PFSK-1 (cell line): ENCODE measurements at regions not wholly inside any gene's neighbourhood (a gene's known extent, or its start where the extent isn't known, plus 50 kb on each side); places are given as distances from the start of the nearest gene placed in this dataset.

Experiments
- POLR2AphosphoS5 ChIP-seq: IDR thresholded peaks from 2 replicates; pipeline ENCODE4 v1.6.1; 2012; ENCODE audit warnings: low read depth, mild to moderate bottlenecking, control low read depth, low read length, moderate library complexity
- SIN3A ChIP-seq: IDR thresholded peaks from 2 replicates; pipeline ENCODE4 v1.6.1; 2012; ENCODE audit warnings: mild to moderate bottlenecking, low read length, moderate library complexity, borderline replicate concordance; ENCODE audit not compliant: insufficient read depth
- TAF1 ChIP-seq: IDR thresholded peaks from 2 replicates; pipeline ENCODE4 v1.6.1; 2012; ENCODE audit warnings: low read length, control low read depth, borderline replicate concordance; ENCODE audit not compliant: insufficient read depth
- TF ChIP-seq, protein P1 (sequence below), 2 experiments: IDR thresholded peaks; 2 replicates each; pipeline versions ENCODE4 v1.6.1 to v1.8.0; 2011 to 2012; ENCODE audit warnings: low read depth in 2 of 2, low read length in 2 of 2, control low read depth in 1 of 2, inconsistent platforms in 1 of 2, mild to moderate bottlenecking in 1 of 2, moderate library complexity in 1 of 2; ENCODE audit not compliant: insufficient read depth in 1 of 2

DNA sequence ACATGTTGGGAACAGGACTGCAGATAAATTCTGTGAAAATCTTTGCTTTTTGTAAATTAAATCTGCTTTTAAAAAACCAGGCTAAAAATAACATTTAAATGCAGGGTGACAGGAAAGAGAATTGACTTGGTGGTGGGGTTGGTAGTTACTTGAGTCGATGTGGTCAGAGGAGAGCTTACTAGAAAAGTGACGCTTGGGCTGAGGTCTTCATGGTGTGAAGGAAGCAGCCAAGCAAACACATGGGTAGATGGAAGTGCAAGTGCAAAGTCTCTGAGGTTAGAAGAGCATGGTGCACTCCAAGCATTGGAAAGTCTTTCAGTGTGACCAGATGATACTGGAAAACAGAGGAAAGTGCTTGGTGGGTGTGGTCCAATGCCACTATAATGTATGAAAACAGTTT is 86.4 kb upstream of the THBS1 start:
- TF ChIP-seq, protein P1, sequence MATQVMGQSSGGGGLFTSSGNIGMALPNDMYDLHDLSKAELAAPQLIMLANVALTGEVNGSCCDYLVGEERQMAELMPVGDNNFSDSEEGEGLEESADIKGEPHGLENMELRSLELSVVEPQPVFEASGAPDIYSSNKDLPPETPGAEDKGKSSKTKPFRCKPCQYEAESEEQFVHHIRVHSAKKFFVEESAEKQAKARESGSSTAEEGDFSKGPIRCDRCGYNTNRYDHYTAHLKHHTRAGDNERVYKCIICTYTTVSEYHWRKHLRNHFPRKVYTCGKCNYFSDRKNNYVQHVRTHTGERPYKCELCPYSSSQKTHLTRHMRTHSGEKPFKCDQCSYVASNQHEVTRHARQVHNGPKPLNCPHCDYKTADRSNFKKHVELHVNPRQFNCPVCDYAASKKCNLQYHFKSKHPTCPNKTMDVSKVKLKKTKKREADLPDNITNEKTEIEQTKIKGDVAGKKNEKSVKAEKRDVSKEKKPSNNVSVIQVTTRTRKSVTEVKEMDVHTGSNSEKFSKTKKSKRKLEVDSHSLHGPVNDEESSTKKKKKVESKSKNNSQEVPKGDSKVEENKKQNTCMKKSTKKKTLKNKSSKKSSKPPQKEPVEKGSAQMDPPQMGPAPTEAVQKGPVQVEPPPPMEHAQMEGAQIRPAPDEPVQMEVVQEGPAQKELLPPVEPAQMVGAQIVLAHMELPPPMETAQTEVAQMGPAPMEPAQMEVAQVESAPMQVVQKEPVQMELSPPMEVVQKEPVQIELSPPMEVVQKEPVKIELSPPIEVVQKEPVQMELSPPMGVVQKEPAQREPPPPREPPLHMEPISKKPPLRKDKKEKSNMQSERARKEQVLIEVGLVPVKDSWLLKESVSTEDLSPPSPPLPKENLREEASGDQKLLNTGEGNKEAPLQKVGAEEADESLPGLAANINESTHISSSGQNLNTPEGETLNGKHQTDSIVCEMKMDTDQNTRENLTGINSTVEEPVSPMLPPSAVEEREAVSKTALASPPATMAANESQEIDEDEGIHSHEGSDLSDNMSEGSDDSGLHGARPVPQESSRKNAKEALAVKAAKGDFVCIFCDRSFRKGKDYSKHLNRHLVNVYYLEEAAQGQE (IDR thresholded peaks at IDR 0.05; ENCODE audit: insufficient read depth in 1 of 2, low read depth in 2 of 2, low read length in 2 of 2): no peak
- TF ChIP-seq POLR2AphosphoS5 (no peak), TAF1 (no peak), SIN3A (no peak)
